ENCODE measurements at regions not wholly inside any gene's neighbourhood (a gene's known extent, or its start where the extent isn't known, plus 50 kb on each side); places are given as distances from the start of the nearest gene placed in this dataset.
"Not testable (repeated sequence)": the region's sequence is repeated elsewhere in the genome, so short reads cannot be mapped to it uniquely, and the experiment has no call there.

DNA sequence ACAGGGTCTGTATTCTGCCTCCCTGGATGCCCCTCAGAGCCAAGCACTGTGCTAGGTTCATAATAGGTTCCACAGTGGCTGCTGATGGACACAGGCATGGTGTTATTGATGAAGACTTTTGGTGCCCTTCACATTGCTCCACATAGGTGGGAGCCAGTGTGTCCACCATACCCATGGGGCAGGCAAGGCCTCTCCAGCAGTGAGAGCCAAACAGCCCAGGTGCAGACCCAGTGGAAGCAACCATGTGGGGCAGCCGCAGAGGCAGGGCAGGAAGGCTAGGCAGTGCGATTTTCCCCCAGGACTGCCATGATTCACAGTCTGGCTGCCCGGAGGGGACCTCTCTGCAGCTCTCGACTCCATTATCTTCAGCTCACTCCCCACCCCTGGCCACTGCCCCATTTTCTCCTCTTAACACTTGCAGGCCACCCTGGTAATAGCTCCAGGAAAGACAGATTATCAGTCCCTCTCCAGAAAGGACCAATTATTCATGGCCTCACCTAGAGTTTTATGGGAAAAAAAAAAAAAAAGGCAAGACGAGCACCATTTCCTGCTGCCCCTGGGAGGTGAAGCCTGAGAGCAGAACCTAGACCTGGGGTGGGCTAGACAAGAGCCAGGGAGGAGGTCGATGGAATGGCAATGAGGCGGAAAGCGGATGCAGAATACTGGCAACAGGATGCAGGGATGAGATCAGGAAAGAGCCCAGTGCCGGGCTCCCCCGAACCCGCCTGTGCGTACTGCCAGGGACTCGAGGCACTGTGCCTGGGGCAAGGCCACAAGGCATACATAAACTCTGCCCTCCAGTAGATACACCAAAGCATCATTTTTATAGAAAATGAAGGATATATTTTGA lies 343.0 kb upstream of the NCAM1 start:
- DNase-seq (ENCODE audit: low spot score): no peak

DNA sequence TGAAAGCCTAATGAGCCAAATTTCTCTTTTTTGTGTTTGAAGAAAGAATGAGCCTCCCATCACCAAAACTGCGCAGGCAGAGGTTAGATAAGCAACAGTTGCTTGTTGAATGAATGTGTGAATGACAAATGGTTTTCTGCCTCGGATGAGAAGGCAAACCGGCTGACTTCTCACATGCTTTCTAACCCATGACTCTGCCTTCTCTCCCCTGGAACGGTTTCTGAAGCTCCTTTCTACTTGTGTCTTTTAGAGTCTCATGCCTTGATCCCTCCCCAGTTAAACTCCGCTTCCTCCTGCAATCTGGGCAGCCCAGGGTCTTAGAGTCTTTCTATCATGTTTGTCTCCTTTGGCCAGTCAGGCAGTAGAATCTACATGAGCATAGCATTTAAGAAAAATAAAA lies 342.1 kb upstream of the NCAM1 start:
- DNase-seq (ENCODE audit: low spot score): no peak

DNA sequence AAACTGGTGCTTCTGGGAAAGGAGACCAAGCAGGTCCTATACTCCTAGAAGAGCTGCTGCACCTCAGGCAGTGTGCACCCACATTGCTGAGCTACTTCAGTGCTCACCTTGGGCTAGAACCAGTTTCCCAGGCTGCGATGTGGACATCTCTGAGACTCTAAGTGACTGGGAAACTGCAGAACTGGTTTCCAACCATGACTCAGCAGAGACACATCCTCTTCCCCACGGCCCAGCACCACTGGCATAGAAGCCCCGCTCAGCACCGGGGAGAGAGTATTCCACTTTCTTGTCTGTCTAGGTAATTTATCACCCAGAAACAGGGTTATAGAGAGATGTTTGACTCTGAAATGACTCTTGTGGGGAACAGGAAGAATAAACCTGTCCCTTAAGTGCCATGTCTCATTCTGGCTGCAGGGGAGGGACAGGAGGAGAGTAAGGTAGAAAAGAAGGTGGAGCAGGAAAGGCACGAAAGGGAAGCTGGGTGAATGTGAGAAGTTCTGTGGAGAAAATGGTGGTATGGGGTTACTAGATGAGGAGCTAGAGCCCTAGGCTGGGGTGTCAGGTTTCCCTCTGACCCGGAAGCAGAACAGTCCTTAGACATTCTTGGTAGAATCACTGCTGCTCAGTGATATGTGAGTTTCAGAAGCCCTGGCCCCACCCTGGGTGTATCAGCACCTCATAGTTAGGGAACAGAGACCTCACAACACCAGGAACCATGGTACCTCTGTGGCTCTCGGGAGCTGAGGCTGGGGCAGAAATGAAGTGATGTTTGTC lies 340.4 kb upstream of the NCAM1 start:
- no peak for DNase-seq (ENCODE audit: low spot score)

DNA sequence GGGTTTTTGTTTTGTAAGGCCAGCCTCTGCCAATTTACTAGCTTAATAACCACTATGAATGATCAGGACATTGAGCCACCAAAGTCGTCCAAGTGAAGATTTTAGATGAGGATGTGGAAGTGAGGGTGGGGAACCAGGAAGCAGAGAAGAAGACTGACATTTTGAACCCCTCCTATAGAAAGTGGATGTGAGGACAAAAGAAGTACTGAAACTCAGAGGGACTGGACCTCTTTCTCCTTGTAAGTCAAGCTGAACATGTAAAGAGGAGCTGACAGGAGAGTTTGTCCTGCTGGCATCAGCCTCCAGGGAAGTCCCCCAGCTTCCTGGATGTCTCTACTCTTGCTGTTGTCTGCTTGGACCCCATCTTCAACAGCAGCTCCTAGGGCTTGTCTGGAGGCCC lies 338.2 kb upstream of the NCAM1 start:
- DNase-seq (ENCODE audit: low spot score): no peak

DNA sequence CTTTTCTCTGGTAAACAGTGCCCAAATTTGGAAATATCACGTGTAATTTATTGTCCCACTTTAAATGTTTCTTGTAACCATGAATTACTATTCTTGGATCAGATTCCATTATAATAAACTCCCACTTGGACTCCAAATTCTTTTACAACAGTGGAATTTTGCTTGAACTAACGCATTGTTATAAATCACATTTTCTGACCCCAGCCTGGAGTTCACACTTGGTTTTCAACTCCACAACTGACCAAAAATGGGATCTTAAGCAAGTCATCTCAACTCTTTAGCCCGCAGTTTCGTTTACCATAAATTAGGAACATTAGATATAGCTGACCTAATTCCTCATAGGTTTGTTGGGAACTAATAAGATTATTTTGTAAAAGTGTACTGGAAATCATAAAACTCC lies 336.8 kb upstream of the NCAM1 start:
- no peak for DNase-seq (ENCODE audit: low spot score)

DNA sequence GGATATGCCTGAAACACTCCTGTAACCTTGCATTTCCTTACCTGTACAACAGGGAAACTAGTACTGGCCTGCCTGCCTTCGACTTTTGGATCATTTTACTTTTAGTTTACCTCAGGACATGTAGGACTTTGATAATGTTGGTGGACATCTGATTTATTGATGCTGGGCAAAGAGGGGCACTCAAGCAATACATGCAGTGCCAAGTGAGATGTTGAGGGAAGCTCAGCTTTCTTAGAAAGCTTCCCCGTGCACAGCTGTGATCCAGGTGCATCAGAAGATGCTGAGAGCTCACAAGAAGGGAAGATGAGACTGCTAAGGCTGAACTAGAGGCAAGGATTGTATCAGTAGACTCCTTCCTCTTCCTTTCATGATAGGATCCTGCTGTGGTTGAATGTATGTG lies 336.2 kb upstream of the NCAM1 start:
- not testable (repeated sequence) for DNase-seq (ENCODE audit: low spot score)

DNA sequence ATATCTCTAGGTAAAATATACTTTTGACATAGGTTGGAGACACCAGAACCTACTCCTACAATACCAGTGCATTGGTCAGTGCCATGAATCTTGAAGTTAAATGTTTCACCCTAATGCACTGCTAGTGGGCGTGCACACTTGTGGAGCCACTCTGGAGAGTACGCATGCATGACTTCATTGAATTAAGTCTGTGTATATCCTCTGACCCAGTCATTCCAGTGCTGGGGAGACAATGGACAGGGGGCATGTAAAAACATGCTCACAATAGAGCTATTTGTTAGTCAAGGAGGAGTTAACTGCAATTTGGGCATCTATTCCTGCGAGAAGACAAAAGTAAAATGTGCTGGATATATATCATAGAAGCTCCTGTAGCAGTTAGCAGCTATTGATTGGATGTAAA lies 335.4 kb upstream of the NCAM1 start:
- DNase-seq (ENCODE audit: low spot score): no peak

DNA sequence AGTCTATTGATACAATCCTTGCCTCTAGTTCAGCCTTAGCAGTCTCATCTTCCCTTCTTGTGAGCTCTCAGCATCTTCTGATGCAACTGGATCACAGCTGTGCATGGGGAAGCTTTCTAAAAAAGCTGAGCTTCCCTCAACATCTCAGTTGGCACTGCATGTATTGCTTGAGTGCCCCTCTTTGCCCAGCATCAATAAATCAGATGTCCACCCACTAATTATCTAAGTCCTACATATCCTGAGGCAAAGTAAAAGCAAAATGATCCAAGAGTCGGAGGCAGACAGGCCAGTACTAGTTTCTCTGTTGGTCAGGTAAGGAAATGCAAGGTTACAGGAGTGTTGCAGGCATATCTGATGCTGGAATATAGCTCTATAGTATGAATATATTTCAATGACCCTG lies 334.5 kb upstream of the NCAM1 start:
- DNase-seq (ENCODE audit: low spot score): no peak

DNA sequence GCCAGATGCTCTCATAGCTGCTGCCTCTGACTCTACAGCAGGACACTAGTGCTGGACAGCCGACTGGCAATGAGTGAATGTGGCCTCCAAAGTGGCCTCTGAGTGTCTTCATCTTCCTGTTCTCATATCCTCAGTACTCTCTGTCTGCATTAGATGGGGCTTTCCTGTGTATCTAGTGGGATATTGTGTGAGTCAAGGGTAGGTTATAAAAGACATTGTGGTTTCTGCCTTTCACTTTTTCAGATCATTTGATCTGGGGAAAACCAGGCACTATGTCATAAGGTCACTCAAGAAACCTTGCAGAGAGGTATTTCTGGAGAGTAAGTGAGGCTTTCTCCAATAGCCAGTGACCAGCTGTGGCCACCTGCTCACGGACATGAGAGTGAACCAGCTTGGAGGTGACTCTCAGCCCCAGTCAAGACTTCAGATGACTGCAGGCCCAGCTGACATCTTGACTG lies 333.6 kb upstream of the NCAM1 start:
- no peak for DNase-seq (ENCODE audit: low spot score)

DNA sequence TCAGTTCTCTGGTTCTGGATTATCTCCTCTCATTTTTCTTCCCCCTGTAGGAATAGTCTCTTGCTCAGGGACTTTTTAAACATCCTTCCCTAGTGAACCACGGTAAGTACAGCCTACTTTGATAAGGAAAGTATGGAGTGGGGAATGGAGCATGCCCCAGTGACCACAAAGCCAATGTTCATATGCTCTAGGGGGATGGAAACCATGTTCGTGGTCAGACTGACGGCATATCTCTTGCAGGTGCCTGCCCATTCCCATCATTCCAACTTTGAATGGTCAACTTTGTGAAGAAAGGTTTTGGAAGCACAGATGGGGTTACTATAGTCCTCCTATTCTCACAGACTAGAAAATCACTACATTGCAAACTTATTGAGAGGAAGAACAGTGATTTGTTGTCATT lies 332.5 kb upstream of the NCAM1 start:
- DNase-seq (ENCODE audit: low spot score): no peak

DNA sequence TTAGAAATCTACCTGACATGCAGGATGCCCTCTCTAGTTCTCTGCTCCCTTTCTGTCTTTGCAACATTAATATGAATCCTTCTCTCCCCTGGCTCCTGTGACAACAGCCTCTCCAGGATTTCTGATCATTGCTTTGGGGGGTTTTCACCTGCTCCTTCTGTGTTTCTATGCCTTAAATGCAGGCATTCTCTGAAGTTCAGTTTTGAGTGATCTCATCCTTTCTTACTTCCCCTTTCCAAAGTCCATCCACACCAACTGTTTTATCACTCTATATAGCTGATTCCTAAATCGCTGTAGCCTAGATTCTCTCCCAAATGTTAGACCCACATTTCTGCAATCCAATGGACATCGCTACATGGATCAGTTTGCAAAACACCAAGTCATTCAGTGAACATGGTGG lies 330.7 kb upstream of the NCAM1 start:
- no peak for DNase-seq (ENCODE audit: low spot score)

DNA sequence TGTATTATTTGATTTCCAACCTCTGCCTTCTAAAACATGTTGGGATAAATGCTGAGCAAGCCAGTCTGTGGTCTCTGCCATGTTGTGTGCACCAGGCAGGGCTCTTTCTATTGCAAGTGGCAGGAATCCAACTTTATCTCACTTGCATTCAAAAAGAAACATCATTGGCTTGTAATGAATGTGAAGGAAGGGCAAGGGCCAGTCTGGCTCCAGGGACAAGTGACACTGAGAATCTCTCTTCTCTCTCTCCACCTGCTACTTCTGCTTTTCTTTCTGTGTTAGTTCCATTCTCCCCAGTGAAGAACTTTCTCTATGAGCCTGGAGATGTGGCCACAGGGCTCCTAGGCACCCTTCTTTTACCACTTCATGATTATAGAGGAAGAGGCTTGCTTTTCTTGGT lies 329.9 kb upstream of the NCAM1 start:
- DNase-seq (ENCODE audit: low spot score): peak; percentile 55

DNA sequence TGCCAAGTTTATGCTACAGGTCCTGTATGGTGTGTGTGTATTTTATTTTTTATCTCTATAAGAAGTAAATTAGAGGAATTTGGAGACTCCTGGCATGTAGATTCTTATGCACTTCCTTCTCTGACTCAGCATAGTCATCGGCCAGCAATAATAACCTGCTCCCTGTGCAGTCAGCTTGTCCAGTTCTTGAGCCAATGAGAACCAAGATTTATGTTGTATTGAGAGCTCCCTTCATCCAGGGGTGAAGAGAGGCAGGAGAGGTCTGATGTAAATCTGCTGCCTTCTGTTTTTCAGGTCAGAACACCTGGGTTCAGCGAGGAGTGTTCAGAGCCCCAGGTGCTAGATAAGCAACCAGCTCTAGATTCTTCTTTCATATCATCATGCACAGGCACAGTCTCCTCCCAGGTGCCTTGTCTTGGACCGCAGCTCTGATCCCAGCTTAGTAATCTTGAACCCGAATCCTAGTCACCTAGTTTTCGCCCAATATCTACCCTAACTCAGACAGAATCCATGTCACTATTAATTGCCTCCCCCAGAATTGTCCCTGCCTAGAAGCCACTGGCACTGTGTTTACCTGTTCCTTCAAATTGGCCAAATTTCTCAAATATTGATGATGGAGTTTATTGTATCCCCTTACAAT lies 328.2 kb upstream of the NCAM1 start:
- no peak for DNase-seq (ENCODE audit: low spot score)

DNA sequence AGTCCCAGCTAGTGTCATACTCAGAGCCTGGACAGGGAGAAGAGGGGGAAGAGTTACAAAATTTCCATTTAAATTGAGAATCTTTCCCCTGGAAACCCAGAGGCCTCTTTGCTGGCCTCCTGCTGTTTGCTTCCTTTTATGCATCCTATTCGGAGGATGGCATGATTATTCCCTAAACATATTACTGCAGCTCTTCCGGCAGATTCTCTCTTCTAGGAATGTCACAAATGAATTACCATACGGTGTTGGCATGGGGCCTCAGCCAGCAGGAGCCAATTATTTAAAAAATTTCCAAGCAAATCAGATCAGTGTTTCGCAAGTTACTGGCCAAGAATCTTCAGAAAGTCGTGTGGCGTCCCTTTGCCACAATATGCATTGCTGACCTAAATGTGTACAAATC lies 326.7 kb upstream of the NCAM1 start:
- no peak for DNase-seq (ENCODE audit: low spot score)

DNA sequence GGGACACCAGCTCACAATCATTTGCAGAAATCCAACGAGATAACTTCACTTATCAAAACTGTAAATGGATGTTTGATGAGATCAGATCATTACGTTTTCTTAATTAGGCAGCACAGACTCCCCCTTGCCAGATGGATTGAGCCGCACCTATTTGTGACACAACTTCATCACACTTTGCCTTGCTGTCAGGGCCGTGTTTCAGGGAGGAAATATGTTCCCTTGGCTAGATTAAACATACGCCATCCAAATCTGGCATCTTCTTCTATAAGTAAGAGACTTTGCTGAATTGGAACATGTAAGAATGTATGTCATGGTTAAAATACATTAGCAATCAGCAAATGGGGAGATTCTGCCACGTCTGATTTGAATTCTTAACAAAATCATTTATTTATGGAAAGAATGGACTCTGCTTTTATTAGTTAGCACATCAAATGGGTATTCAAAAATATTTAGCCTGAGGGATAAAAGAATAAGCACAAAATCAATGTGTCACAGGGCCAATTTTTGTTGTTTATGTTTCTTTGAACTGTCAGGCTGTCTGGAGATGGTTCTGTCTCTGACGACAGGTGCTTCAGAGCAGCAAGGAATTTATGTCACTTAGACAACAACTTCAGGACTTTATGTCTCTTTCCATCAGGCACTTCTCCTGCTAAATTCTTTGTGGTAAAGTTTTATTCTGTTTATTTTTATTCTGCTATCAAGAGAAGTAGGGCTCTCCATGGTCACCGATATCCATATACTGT lies 326.1 kb upstream of the NCAM1 start:
- no peak for DNase-seq (ENCODE audit: low spot score)

DNA sequence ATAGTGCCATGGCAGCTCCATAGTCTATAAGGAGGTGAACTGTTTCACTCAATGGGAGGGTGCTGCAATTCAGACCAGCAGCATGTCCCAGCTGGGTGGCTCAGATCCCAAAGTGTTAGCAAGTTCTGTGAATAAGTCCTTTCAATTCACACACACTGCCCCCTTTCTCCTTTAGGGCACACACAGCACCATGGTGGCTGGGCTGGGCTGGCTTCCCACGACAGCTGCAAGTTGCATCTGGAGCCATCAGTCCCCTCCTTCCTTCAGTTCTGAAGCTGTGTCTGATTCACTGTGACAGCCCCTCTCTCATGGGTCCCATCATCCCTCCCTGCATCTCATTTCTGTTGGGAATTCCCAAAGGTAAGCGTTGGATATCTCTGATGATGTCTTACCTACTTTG lies 324.1 kb upstream of the NCAM1 start:
- peak; percentile 99 for DNase-seq (ENCODE audit: low spot score)

DNA sequence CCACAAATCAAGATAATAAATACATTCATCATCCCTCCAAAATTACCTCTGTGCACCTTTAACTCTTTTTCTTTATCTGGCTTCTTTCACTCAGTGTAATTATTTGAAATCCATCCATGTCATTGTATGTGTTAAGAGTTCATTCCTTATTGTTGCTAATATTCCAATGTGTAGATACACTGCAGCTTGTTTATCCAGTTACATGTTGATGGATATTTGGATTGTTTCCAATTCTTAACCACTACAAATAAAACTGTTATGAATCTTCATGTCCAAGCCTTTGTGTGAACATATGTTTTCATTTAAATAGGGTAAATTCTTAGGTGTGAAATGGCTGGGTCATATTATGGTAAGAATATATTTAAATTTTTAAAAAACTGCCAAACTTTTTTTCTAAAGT lies 323.3 kb upstream of the NCAM1 start:
- DNase-seq (ENCODE audit: low spot score): no peak

DNA sequence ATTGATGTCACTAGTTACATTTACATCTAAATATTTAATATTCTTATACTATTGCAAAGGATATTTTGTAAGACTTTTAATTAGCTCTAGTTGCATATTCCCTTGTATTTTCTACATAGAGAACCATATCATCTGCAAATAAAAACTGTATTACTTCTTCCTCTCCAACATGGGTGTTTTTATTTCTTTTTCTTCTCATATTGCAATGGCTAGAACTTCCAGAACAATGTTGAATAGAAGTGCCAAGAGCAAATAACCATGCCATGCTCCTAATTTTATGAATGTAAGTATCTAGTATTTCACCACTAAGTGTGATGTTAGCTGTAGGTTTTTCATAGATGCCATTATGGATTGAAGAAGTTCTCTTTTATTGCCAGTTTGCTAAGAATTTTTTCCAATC lies 321.8 kb upstream of the NCAM1 start:
- DNase-seq (ENCODE audit: low spot score): no peak

DNA sequence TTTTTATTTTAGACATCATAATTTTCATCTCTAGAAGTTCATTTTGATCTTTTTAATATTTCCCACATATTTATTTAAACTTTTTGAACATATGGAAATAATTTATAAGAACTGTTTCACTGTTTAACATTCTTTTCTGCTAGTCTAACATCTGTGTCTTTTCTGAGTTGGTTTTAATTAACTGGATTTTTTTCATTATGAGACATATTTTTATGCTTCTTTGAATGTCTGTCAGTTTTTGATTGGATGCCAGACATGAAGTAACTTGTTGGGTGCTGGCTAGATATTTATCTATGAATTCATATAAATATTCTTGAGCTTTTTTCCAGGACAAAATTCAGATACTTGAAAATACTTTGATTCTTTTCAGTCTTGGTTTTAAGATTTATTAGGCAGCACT lies 317.8 kb upstream of the NCAM1 start:
- no peak for DNase-seq (ENCODE audit: low spot score)

DNA sequence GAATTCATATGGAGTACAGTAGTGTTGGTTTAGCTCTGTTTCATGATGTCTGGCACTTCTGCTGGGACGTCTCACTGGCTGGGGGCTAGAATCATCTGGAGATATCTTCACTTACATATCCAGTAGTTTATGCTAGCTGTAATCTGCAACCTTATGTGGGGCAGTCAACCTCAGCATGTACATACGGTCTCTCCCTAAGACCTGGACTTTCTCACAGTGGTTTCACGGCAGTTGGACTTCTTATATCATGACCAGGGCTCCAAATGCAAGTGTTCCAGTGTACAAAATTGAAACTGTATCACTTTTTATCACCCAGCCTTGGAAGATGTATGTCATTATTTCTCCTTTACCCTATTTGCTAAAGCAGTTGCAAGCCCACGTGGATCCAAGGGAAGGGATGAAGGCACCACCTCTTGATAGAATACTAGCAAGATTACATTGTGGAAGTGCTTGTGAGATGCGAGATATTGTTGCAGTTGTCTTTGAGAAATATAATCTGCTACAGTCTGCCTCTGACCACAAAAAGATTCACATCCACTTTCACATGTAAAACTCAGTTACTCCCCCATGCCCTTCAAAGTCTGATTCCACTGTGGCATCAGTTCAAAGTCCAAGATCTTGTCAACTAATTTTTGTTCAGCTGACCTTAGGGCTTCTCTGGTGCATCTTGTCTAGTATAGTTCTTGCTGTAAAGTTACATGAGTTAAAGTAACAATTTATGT lies 316.6 kb upstream of the NCAM1 start:
- DNase-seq (ENCODE audit: low spot score): no peak

DNA sequence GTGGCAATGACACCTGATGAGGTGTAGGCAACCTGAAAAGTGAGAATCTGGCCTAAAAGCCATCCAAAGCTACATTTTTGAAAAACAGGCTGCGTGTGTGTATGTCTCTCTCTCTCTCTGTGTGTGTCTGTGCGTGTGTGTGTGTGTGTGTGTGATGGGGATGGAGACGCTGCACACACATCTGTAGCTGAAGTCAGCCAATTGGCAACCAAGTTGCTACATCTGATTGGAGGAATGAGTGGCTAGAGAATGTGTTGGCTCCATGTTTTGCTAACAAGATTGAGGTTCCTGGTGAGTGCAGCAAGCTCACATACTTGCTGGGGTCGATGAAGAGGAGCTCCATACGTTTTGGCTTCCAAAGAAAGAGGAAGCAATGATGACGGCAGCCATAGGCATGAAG lies 311.4 kb upstream of the NCAM1 start:
- DNase-seq (ENCODE audit: low spot score): no peak

DNA sequence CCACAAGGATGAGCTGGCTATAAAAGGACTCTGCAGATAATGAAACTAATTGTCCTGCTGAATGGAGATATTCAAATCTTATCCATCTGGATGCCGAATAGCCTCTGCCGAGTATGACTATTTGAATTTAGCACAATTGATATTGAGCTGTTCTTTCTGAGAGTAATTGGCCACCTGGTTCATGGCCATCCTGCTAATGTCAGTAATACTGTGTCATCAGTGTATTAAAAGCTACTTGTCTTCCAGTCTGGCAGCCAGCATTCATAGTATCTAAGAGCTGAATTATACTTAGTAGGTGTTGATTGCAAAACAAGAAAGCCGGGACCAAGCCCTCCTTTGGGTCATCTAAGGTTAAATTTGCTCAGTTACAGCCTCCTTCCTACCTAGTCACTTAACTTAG lies 310.7 kb upstream of the NCAM1 start:
- DNase-seq (ENCODE audit: low spot score): peak; percentile 46
